ENCODE measurements at regions not wholly inside any gene's neighbourhood (a gene's known extent, or its start where the extent isn't known, plus 50 kb on each side); places are given as distances from the start of the nearest gene placed in this dataset.

- TF ChIP-seq EZH2phosphoT487 (IDR thresholded peaks at IDR 0.05; ENCODE audit: borderline replicate concordance, low read length): no peak
- no peak for TF ChIP-seq CTCF (conservative IDR thresholded peaks at IDR 0.05; ENCODE audit: low read depth, low read length)
Observed at GRCh38 chr18:38483326-38483725, 917.7 kb upstream of the CELF4 start.
